Retinal pigment epithelial cell (primary cell): ENCODE measurements at regions not wholly inside any gene's neighbourhood (a gene's known extent, or its start where the extent isn't known, plus 50 kb on each side); places are given as distances from the start of the nearest gene placed in this dataset.

ENCODE experiments used
- DNase-seq: peaks from one replicate; pipeline ENCODE4 v3.0.0-alpha.2; 2010; ENCODE audit warnings: low read depth
- H3K4me3 ChIP-seq: 2 replicates; pipeline ENCODE4 v1.5.1; 2011; ENCODE audit warnings: mild to moderate bottlenecking, low read length, control low read depth, moderate library complexity
- CTCF ChIP-seq: conservative IDR thresholded peaks from 2 replicates; pipeline ENCODE4 v1.5.1; 2011; ENCODE audit warnings: low read depth, low read length, control low read depth, inconsistent platforms

- DNase-seq, result no peak
- H3K4me3 ChIP-seq, result no peak overlapping the region
- no peak for TF ChIP-seq CTCF
Observed at GRCh38 chr2:74779265-74779558, 54.7 kb upstream of the HK2 start.

GRCh38 chr2:74779587-74780135 lies 54.3 kb upstream of the HK2 start:
- no peak for TF ChIP-seq CTCF
- H3K4me3 ChIP-seq, result no peak overlapping the region
- DNase-seq, result no peak
